ENCODE measurements at regions not wholly inside any gene's neighbourhood (a gene's known extent, or its start where the extent isn't known, plus 50 kb on each side); places are given as distances from the start of the nearest gene placed in this dataset.
"Not testable (repeated sequence)": the region's sequence is repeated elsewhere in the genome, so short reads cannot be mapped to it uniquely, and the experiment has no call there.

- peaks cover 0 to 5% of the 10 kb centered on the region in 2 donors for H3K9me3 ChIP-seq (ENCODE audit: control insufficient read depth in 2 of 2, insufficient read depth in 1 of 2, low read length in 1 of 2)
- H3K36me3 ChIP-seq (ENCODE audit: control insufficient read depth in 2 of 2, insufficient read depth in 2 of 2, low read length in 1 of 2): no peaks in the 10 kb centered on the region
- no peaks in the 10 kb centered on the region for H3K27me3 ChIP-seq (ENCODE audit: control insufficient read depth in 2 of 2, insufficient read depth in 1 of 2, low read length in 1 of 2)
- H3K4me1 ChIP-seq (ENCODE audit: control insufficient read depth in 2 of 2, insufficient read depth in 2 of 2, low read length in 2 of 2): no peaks in the 10 kb centered on the region
- no peak for DNase-seq (ENCODE audit: low read depth in 6 of 9, low spot score in 9 of 9)
- 98% methylated on average over 2 of the region's 2 CpGs for WGBS
- no peak overlapping the region for H3K4me3 ChIP-seq (ENCODE audit: low read length in 2 of 2)
- no peak overlapping the region for H3K27ac ChIP-seq (ENCODE audit: low read depth in 1 of 2, low read length in 1 of 2)
These were observed 1671.5 kb upstream of the PIK3C3 start for GRCh38 chr18:40283560-40283959.

- not testable (repeated sequence) for H3K27me3 ChIP-seq (ENCODE audit: control insufficient read depth in 2 of 2, insufficient read depth in 1 of 2, low read length in 1 of 2); H3K4me3 ChIP-seq (ENCODE audit: low read length in 2 of 2); H3K36me3 ChIP-seq (ENCODE audit: control insufficient read depth in 2 of 2, insufficient read depth in 2 of 2, low read length in 1 of 2); H3K27ac ChIP-seq (ENCODE audit: low read depth in 1 of 2, low read length in 1 of 2); H3K9me3 ChIP-seq (ENCODE audit: control insufficient read depth in 2 of 2, insufficient read depth in 1 of 2, low read length in 1 of 2); H3K4me1 ChIP-seq (ENCODE audit: control insufficient read depth in 2 of 2, insufficient read depth in 2 of 2, low read length in 2 of 2); DNase-seq (ENCODE audit: low read depth in 6 of 9, low spot score in 9 of 9)
- 97% methylated on average over 17 of the region's 17 CpGs for WGBS
These were observed 1673.7 kb upstream of the PIK3C3 start for GRCh38 chr18:40281356-40281755.

- no peaks in the 10 kb centered on the region for H3K9me3 ChIP-seq (ENCODE audit: control insufficient read depth in 2 of 2, insufficient read depth in 1 of 2, low read length in 1 of 2)
- no peaks in the 10 kb centered on the region for H3K4me1 ChIP-seq (ENCODE audit: control insufficient read depth in 2 of 2, insufficient read depth in 2 of 2, low read length in 2 of 2)
- no peak overlapping the region for H3K27ac ChIP-seq (ENCODE audit: low read depth in 1 of 2, low read length in 1 of 2)
- no peak for DNase-seq (ENCODE audit: low read depth in 6 of 9, low spot score in 9 of 9)
- H3K4me3 ChIP-seq (ENCODE audit: low read length in 2 of 2): no peak overlapping the region
- no peaks in the 10 kb centered on the region for H3K27me3 ChIP-seq (ENCODE audit: control insufficient read depth in 2 of 2, insufficient read depth in 1 of 2, low read length in 1 of 2)
- no peaks in the 10 kb centered on the region for H3K36me3 ChIP-seq (ENCODE audit: control insufficient read depth in 2 of 2, insufficient read depth in 2 of 2, low read length in 1 of 2)
These were observed 1680.3 kb upstream of the PIK3C3 start for GRCh38 chr18:40274618-40275196.

- Histone ChIP-seq H3K4me1 (ENCODE audit: control insufficient read depth in 2 of 2, insufficient read depth in 2 of 2, low read length in 2 of 2) (no peaks in the 10 kb centered on the region), H3K36me3 (ENCODE audit: control insufficient read depth in 2 of 2, insufficient read depth in 2 of 2, low read length in 1 of 2) (no peaks in the 10 kb centered on the region), H3K27me3 (ENCODE audit: control insufficient read depth in 2 of 2, insufficient read depth in 1 of 2, low read length in 1 of 2) (no peaks in the 10 kb centered on the region), H3K4me3 (ENCODE audit: low read length in 2 of 2) (no peak overlapping the region), H3K27ac (ENCODE audit: low read depth in 1 of 2, low read length in 1 of 2) (no peak overlapping the region), H3K9me3 (ENCODE audit: control insufficient read depth in 2 of 2, insufficient read depth in 1 of 2, low read length in 1 of 2) (no peaks in the 10 kb centered on the region)
- no peak for DNase-seq (ENCODE audit: low read depth in 6 of 9, low spot score in 9 of 9)
- WGBS: 87% methylated on average over 4 of the region's 4 CpGs
These were observed 1682.3 kb upstream of the PIK3C3 start for GRCh38 chr18:40272630-40273231.

GRCh38 chr18:40259115-40259835, 1695.8 kb upstream of the PIK3C3 start:
- Histone ChIP-seq H3K27ac (ENCODE audit: low read depth in 1 of 2, low read length in 1 of 2) (no peak overlapping the region), H3K9me3 (ENCODE audit: control insufficient read depth in 2 of 2, insufficient read depth in 1 of 2, low read length in 1 of 2) (peaks cover 0 to 6% of the 10 kb centered on the region in 2 donors), H3K27me3 (ENCODE audit: control insufficient read depth in 2 of 2, insufficient read depth in 1 of 2, low read length in 1 of 2) (no peaks in the 10 kb centered on the region), H3K4me1 (ENCODE audit: control insufficient read depth in 2 of 2, insufficient read depth in 2 of 2, low read length in 2 of 2) (no peaks in the 10 kb centered on the region), H3K36me3 (ENCODE audit: control insufficient read depth in 2 of 2, insufficient read depth in 2 of 2, low read length in 1 of 2) (no peaks in the 10 kb centered on the region), H3K4me3 (ENCODE audit: low read length in 2 of 2) (no peak overlapping the region)
- 93% methylated on average over 6 of the region's 6 CpGs for WGBS
- no peak for DNase-seq (ENCODE audit: low read depth in 6 of 9, low spot score in 9 of 9)

GRCh38 chr18:40258311-40258710, 1696.7 kb upstream of the PIK3C3 start:
- no peak overlapping the region for H3K27ac ChIP-seq (ENCODE audit: low read depth in 1 of 2, low read length in 1 of 2)
- H3K9me3 ChIP-seq (ENCODE audit: control insufficient read depth in 2 of 2, insufficient read depth in 1 of 2, low read length in 1 of 2): peaks cover 0 to 6% of the 10 kb centered on the region in 2 donors
- H3K36me3 ChIP-seq (ENCODE audit: control insufficient read depth in 2 of 2, insufficient read depth in 2 of 2, low read length in 1 of 2): no peaks in the 10 kb centered on the region
- 90% methylated on average over 2 of the region's 2 CpGs for WGBS
- DNase-seq (ENCODE audit: low read depth in 6 of 9, low spot score in 9 of 9): no peak
- no peaks in the 10 kb centered on the region for H3K27me3 ChIP-seq (ENCODE audit: control insufficient read depth in 2 of 2, insufficient read depth in 1 of 2, low read length in 1 of 2)
- H3K4me1 ChIP-seq (ENCODE audit: control insufficient read depth in 2 of 2, insufficient read depth in 2 of 2, low read length in 2 of 2): no peaks in the 10 kb centered on the region
- no peak overlapping the region for H3K4me3 ChIP-seq (ENCODE audit: low read length in 2 of 2)

- no peaks in the 10 kb centered on the region for H3K9me3 ChIP-seq (ENCODE audit: control insufficient read depth in 2 of 2, insufficient read depth in 1 of 2, low read length in 1 of 2)
- no peak overlapping the region for H3K27ac ChIP-seq (ENCODE audit: low read depth in 1 of 2, low read length in 1 of 2)
- H3K4me3 ChIP-seq (ENCODE audit: low read length in 2 of 2): no peak overlapping the region
- WGBS: 89% methylated on average over 1 of the region's 1 CpG
- no peaks in the 10 kb centered on the region for H3K27me3 ChIP-seq (ENCODE audit: control insufficient read depth in 2 of 2, insufficient read depth in 1 of 2, low read length in 1 of 2)
- H3K36me3 ChIP-seq (ENCODE audit: control insufficient read depth in 2 of 2, insufficient read depth in 2 of 2, low read length in 1 of 2): no peaks in the 10 kb centered on the region
- no peak for DNase-seq (ENCODE audit: low read depth in 6 of 9, low spot score in 9 of 9)
- no peaks in the 10 kb centered on the region for H3K4me1 ChIP-seq (ENCODE audit: control insufficient read depth in 2 of 2, insufficient read depth in 2 of 2, low read length in 2 of 2)
These were observed 1704.8 kb upstream of the PIK3C3 start for GRCh38 chr18:40250236-40250635.

- Histone ChIP-seq H3K9me3 (ENCODE audit: control insufficient read depth in 2 of 2, insufficient read depth in 1 of 2, low read length in 1 of 2) (no peaks in the 10 kb centered on the region), H3K36me3 (ENCODE audit: control insufficient read depth in 2 of 2, insufficient read depth in 2 of 2, low read length in 1 of 2) (no peaks in the 10 kb centered on the region), H3K4me1 (ENCODE audit: control insufficient read depth in 2 of 2, insufficient read depth in 2 of 2, low read length in 2 of 2) (no peaks in the 10 kb centered on the region), H3K27ac (ENCODE audit: low read depth in 1 of 2, low read length in 1 of 2) (no peak overlapping the region), H3K27me3 (ENCODE audit: control insufficient read depth in 2 of 2, insufficient read depth in 1 of 2, low read length in 1 of 2) (no peaks in the 10 kb centered on the region), H3K4me3 (ENCODE audit: low read length in 2 of 2) (no peak overlapping the region)
- DNase-seq (ENCODE audit: low read depth in 6 of 9, low spot score in 9 of 9): no peak
- WGBS: 93% methylated on average over 3 of the region's 3 CpGs
These were observed 1705.5 kb upstream of the PIK3C3 start for GRCh38 chr18:40249390-40250080.

- not testable (repeated sequence) for H3K36me3 ChIP-seq (ENCODE audit: control insufficient read depth in 2 of 2, insufficient read depth in 2 of 2, low read length in 1 of 2); H3K27ac ChIP-seq (ENCODE audit: low read depth in 1 of 2, low read length in 1 of 2); DNase-seq (ENCODE audit: low read depth in 6 of 9, low spot score in 9 of 9); H3K9me3 ChIP-seq (ENCODE audit: control insufficient read depth in 2 of 2, insufficient read depth in 1 of 2, low read length in 1 of 2); H3K4me1 ChIP-seq (ENCODE audit: control insufficient read depth in 2 of 2, insufficient read depth in 2 of 2, low read length in 2 of 2); H3K4me3 ChIP-seq (ENCODE audit: low read length in 2 of 2); H3K27me3 ChIP-seq (ENCODE audit: control insufficient read depth in 2 of 2, insufficient read depth in 1 of 2, low read length in 1 of 2)
- 43% methylated on average over 5 of the region's 5 CpGs for WGBS
These were observed 1709.4 kb upstream of the PIK3C3 start for GRCh38 chr18:40245612-40246011.

Data from thymus (tissue), 11 donors.